ENCODE measurements at regions not wholly inside any gene's neighbourhood (a gene's known extent, or its start where the extent isn't known, plus 50 kb on each side); places are given as distances from the start of the nearest gene placed in this dataset.

- TF ChIP-seq ATF3 (IDR thresholded peaks at IDR 0.05; ENCODE audit: insufficient read depth, low read depth, low read length), result no peak
- no peak for TF ChIP-seq EP300 (IDR thresholded peaks at IDR 0.05; ENCODE audit: borderline replicate concordance in 1 of 2, low read depth in 2 of 2, low read length in 2 of 2)
- TF ChIP-seq SP1 (IDR thresholded peaks at IDR 0.05; ENCODE audit: low read depth, low read length), result no peak
- TF ChIP-seq CBX5 (IDR thresholded peaks at IDR 0.05; ENCODE audit: low read depth, low read length), result no peak
Observed at GRCh38 chr6:132058975-132059374, 107.8 kb upstream of the CCN2 start (continued).

Data from H1 (cell line).